ENCODE measurements at regions not wholly inside any gene's neighbourhood (a gene's known extent, or its start where the extent isn't known, plus 50 kb on each side); places are given as distances from the start of the nearest gene placed in this dataset.

- TF ChIP-seq CTCF (IDR thresholded peaks at IDR 0.05) (no peak), POLR2A (IDR thresholded peaks at IDR 0.05) (no peak)
These were observed 556.6 kb downstream of the OMA1 start for GRCh38 chr1:57989877-57990276.
